Lower leg skin (tissue), 3 donors: ENCODE measurements at regions not wholly inside any gene's neighbourhood (a gene's known extent, or its start where the extent isn't known, plus 50 kb on each side); places are given as distances from the start of the nearest gene placed in this dataset.

Source experiments
- CTCF ChIP-seq, 3 donors: fragments of 450-650 bp; IDR thresholded peaks; one replicate each; pipeline ENCODE4 v1.5.1; 2016; ENCODE audit warnings: antibody characterized with exemption in 3 of 3, mild to moderate bottlenecking in 3 of 3, moderate library complexity in 2 of 3
- POLR2A ChIP-seq, 2 donors: fragments of 450-650 bp; IDR thresholded peaks; one replicate each; pipeline ENCODE4 v1.6.1; 2016 to 2017; ENCODE audit warnings: antibody characterized with exemption in 2 of 2, mild to moderate bottlenecking in 1 of 2, moderate library complexity in 1 of 2

- TF ChIP-seq CTCF (IDR thresholded peaks at IDR 0.05) (no peak), POLR2A (IDR thresholded peaks at IDR 0.05) (no peak)
Observed at GRCh38 chr11:116057000-116057399, 552.8 kb upstream of the CADM1 start.
